H1 (cell line): ENCODE measurements at regions not wholly inside any gene's neighbourhood (a gene's known extent, or its start where the extent isn't known, plus 50 kb on each side); places are given as distances from the start of the nearest gene placed in this dataset.

Experiments
- CTCF ChIA-PET: fragments of 300-600 bp; sonication (Branson Sonifier 250); formaldehyde crosslinking; loops from one replicate; lab custom pipeline; 2021; ENCODE audit not compliant: partially characterized antibody; lab: Charles Lee
- POLR2A ChIA-PET: fragments of 300-600 bp; sonication (Branson Sonifier 250); formaldehyde crosslinking; loops from one replicate; lab custom pipeline; 2021; ENCODE audit warnings: inconsistent platforms; ENCODE audit not compliant: partially characterized antibody; lab: Charles Lee
- DNase-seq, 2 experiments: peaks; one replicate each; pipeline versions ENCODE4 v3.0.0 to v3.0.0-alpha.2; 2010 to 2022; ENCODE audit warnings: low spot score in 2 of 2, low read depth in 1 of 2, mixed read lengths in 1 of 2
- FAIRE-seq: peaks from 2 replicates; lab custom pipeline; 2011; peaks lifted over from hg19 to GRCh38; lab: Jason Lieb, UNC
- H2AFZ ChIP-seq: 2 replicates; pipeline ENCODE4 v1.8.1; 2012; ENCODE audit warnings: low read length, inconsistent platforms
- H2AK5ac ChIP-seq: 2 replicates; pipeline ENCODE4 v1.6.1; 2013; ENCODE audit warnings: low read depth, low read length
- H2BK120ac ChIP-seq: replicated peaks from 2 replicates; pipeline ENCODE3; 2013; ENCODE audit warnings: low read depth, low read length, inconsistent platforms
- H2BK12ac ChIP-seq: 2 replicates; pipeline ENCODE4 v1.6.1; 2013; ENCODE audit warnings: low read depth, low read length
- H2BK15ac ChIP-seq: 2 replicates; pipeline ENCODE4 v1.6.1; 2013; ENCODE audit warnings: low read length
- H2BK20ac ChIP-seq: 2 replicates; pipeline ENCODE4 v1.6.1; 2013; ENCODE audit warnings: low read length
- H2BK5ac ChIP-seq: 2 replicates; pipeline ENCODE4 v1.6.1; 2013; ENCODE audit warnings: low read depth, low read length
- H3K14ac ChIP-seq: 2 replicates; pipeline ENCODE4 v1.6.1; 2013; ENCODE audit warnings: inconsistent platforms; ENCODE audit not compliant: insufficient read length
- H3K18ac ChIP-seq: 2 replicates; pipeline ENCODE4 v1.6.1; 2013; ENCODE audit warnings: low read length; ENCODE audit errors: extremely low read depth
- H3K23ac ChIP-seq: 2 replicates; pipeline ENCODE4 v1.6.1; 2013; ENCODE audit warnings: inconsistent platforms; ENCODE audit not compliant: insufficient read length
- H3K23me2 ChIP-seq: 2 replicates; pipeline ENCODE4 v1.6.1; 2013; ENCODE audit warnings: low read depth, low read length
- H3K27ac ChIP-seq: 2 replicates; pipeline ENCODE4 v1.6.1; 2011; ENCODE audit warnings: low read depth, low read length, inconsistent platforms
- H3K27me3 ChIP-seq, 4 experiments: replicated peaks in 1 of 4; 1 replicate in 1 of 4; 2 replicates in 3 of 4; pipeline versions ENCODE4 v1.6.1 to v1.8.1; 2011 to 2013; ENCODE audit warnings: low read length in 3 of 4, mild to moderate bottlenecking in 3 of 4, inconsistent platforms in 2 of 4, mixed read lengths in 2 of 4, moderate library complexity in 1 of 4; ENCODE audit not compliant: control insufficient read depth in 3 of 4, insufficient read depth in 3 of 4; ENCODE audit errors: extremely low read depth in 1 of 4
- H3K36me3 ChIP-seq, 4 experiments: 2 replicates each; pipeline versions ENCODE4 v1.6.1 to v1.8.1; 2011 to 2013; ENCODE audit warnings: mild to moderate bottlenecking in 4 of 4, low read length in 3 of 4, moderate library complexity in 2 of 4, control low read depth in 1 of 4, inconsistent platforms in 1 of 4; ENCODE audit not compliant: insufficient read depth in 4 of 4, control insufficient read depth in 2 of 4
- H3K4ac ChIP-seq: replicated peaks from 2 replicates; pipeline ENCODE3; 2013; ENCODE audit warnings: low read length, low read depth, mixed read lengths, inconsistent platforms; ENCODE audit not compliant: insufficient read length
- H3K4me1 ChIP-seq, 4 experiments: replicated peaks in 1 of 4; 1 replicate in 1 of 4; 2 replicates in 3 of 4; pipeline versions ENCODE4 v1.6.1 to v1.8.1; 2011 to 2013; ENCODE audit warnings: low read length in 3 of 4, inconsistent platforms in 2 of 4, mixed read lengths in 1 of 4; ENCODE audit not compliant: insufficient read depth in 4 of 4, control insufficient read depth in 3 of 4
- H3K4me2 ChIP-seq, 2 experiments: 2 replicates each; pipeline versions ENCODE4 v1.6.1 to v1.8.1; 2011 to 2013; ENCODE audit warnings: low read depth in 2 of 2, low read length in 2 of 2, control low read depth in 1 of 2, inconsistent platforms in 1 of 2, mild to moderate bottlenecking in 1 of 2; ENCODE audit not compliant: insufficient read depth in 1 of 2
- H3K4me3 ChIP-seq, 4 experiments: fragments of 200-600, 300-600 bp in 1 of 4; sonication (generic), shearing (Covaris generic), sonication (Bioruptor Twin) in 1 of 4; 2 replicates each; pipeline versions ENCODE4 v1.5.1 to v1.8.1; 2011 to 2016; ENCODE audit warnings: low read length in 4 of 4, low read depth in 3 of 4, control low read depth in 2 of 4, inconsistent platforms in 2 of 4, mild to moderate bottlenecking in 2 of 4, mixed read lengths in 1 of 4, moderate library complexity in 1 of 4; ENCODE audit not compliant: insufficient read depth in 2 of 4; ENCODE audit errors: extremely low read depth in 1 of 4
- H3K56ac ChIP-seq: replicated peaks from 2 replicates; pipeline ENCODE3; 2013; ENCODE audit warnings: low read depth, mild to moderate bottlenecking, mixed read lengths, low read length, inconsistent platforms; ENCODE audit not compliant: insufficient read length
- H3K79me1 ChIP-seq: 2 replicates; pipeline ENCODE4 v1.6.1; 2013; ENCODE audit warnings: low read depth, low read length, control low read depth
- H3K79me2 ChIP-seq, 2 experiments: 2 replicates each; pipeline versions ENCODE4 v1.6.1 to v1.8.1; 2012 to 2013; ENCODE audit warnings: low read length in 2 of 2, mild to moderate bottlenecking in 2 of 2, inconsistent platforms in 1 of 2; ENCODE audit not compliant: insufficient read depth in 2 of 2, control insufficient read depth in 1 of 2
- H3K9ac ChIP-seq, 4 experiments: replicated peaks in 1 of 4; 1 replicate in 1 of 4; 2 replicates in 3 of 4; pipeline versions ENCODE4 v1.6.1 to v1.8.1; 2011 to 2013; ENCODE audit warnings: low read depth in 3 of 4, low read length in 3 of 4, control low read depth in 2 of 4, mild to moderate bottlenecking in 2 of 4, moderate library complexity in 2 of 4, inconsistent platforms in 1 of 4; ENCODE audit errors: extremely low read depth in 1 of 4
- H3K9me3 ChIP-seq, 2 experiments: 2 replicates each; pipeline versions ENCODE4 v1.6.1 to v1.8.1; 2012 to 2013; ENCODE audit warnings: mild to moderate bottlenecking in 2 of 2, moderate library complexity in 2 of 2, control low read depth in 1 of 2, inconsistent platforms in 1 of 2, low read depth in 1 of 2, low read length in 1 of 2, mixed read lengths in 1 of 2; ENCODE audit not compliant: insufficient read depth in 2 of 2
- H4K20me1 ChIP-seq, 2 experiments: replicated peaks in 1 of 2; 2 replicates each; pipeline versions ENCODE3 to v1.8.1; 2011 to 2013; ENCODE audit warnings: inconsistent platforms in 2 of 2, low read length in 2 of 2, mild to moderate bottlenecking in 1 of 2; ENCODE audit not compliant: insufficient read depth in 2 of 2, control insufficient read depth in 1 of 2
- H4K5ac ChIP-seq: 2 replicates; pipeline ENCODE4 v1.6.1; 2013; ENCODE audit warnings: low read length, low read depth, mixed read lengths, inconsistent platforms; ENCODE audit not compliant: insufficient read length
- H4K8ac ChIP-seq: 2 replicates; pipeline ENCODE4 v1.8.0; 2013; ENCODE audit warnings: mild to moderate bottlenecking, moderate library complexity, low read length, inconsistent platforms; ENCODE audit not compliant: insufficient read depth; ENCODE audit errors: extremely low read depth
- H4K91ac ChIP-seq: replicated peaks from 2 replicates; pipeline ENCODE3; 2013; ENCODE audit warnings: low read length, mixed read lengths, inconsistent platforms; ENCODE audit not compliant: insufficient read length
- EZH2 ChIP-seq: fragments of 200-600 bp; sonication (generic); IDR thresholded peaks from 2 replicates; pipeline ENCODE4 v1.7.1; 2012; ENCODE audit warnings: low read depth, mild to moderate bottlenecking, moderate library complexity, low read length, inconsistent platforms; ENCODE audit not compliant: severe bottlenecking
- MAX ChIP-seq: IDR thresholded peaks from 2 replicates; pipeline ENCODE4 v1.6.1; 2012; ENCODE audit warnings: inconsistent platforms
- TBP ChIP-seq: IDR thresholded peaks from 2 replicates; pipeline ENCODE4 v1.6.1; 2011; ENCODE audit warnings: low read depth, low read length, improper control_type of control experiment
- WGBS, 2 experiments: shearing (Covaris generic) in 1 of 2; methylation state at CpG; one replicate each; pipeline versions ENCODE4 v1.1.6 to v1.1.7; 2013 to 2015; ENCODE audit warnings: low lambda C conversion rate in 2 of 2, mixed read lengths in 2 of 2, inconsistent platforms in 1 of 2, low coverage in 1 of 2, missing lambda C conversion rate in 1 of 2; ENCODE audit not compliant: insufficient replicate concordance in 2 of 2, insufficient coverage in 1 of 2, insufficient read length in 1 of 2; ENCODE audit errors: extremely low coverage in 1 of 2, missing lambda C conversion rate in 1 of 2; 5-methylcytosine and 5-hydroxymethylcytosine counted together

GRCh38 chr12:34249271-34249670 is 227.0 kb downstream of the ALG10 start:
- WGBS, 2 experiments = 94% methylated on average over 9 of the region's 9 CpGs; no CpG with 5 or more reads in 1 of the 2 experiments
- no peak overlapping the region for H3K18ac ChIP-seq
- no peak for TF ChIP-seq TBP
- no peak for TF ChIP-seq EZH2
- no peak for TF ChIP-seq MAX

More at GRCh38 chr12:34249271-34249670, 227.0 kb downstream of the ALG10 start:
- no peak overlapping the region for H3K4me3 ChIP-seq
- no peak overlapping the region for H2AFZ ChIP-seq
- no peaks in the 10 kb centered on the region for H3K36me3 ChIP-seq
- H2BK15ac ChIP-seq = no peak overlapping the region
- H3K4me2 ChIP-seq = no peak overlapping the region
- H4K8ac ChIP-seq = no peak overlapping the region
- H2BK120ac ChIP-seq = no peak overlapping the region
- ChIA-PET CTCF (no interaction called here), POLR2A (no interaction called here)
- no peaks in the 10 kb centered on the region for H3K79me2 ChIP-seq
- peaks cover 37 to 59% of the 10 kb centered on the region in 2 experiments for H3K9me3 ChIP-seq
- no peaks in the 10 kb centered on the region for H3K4me1 ChIP-seq
- H3K23ac ChIP-seq = no peak overlapping the region
- no peaks in the 10 kb centered on the region for H3K27me3 ChIP-seq
- H4K5ac ChIP-seq = no peak overlapping the region
- H4K91ac ChIP-seq = no peak overlapping the region
- DNase-seq (no peak), FAIRE-seq (no peak)
- H2BK20ac ChIP-seq = no peak overlapping the region
- H3K23me2 ChIP-seq = no peaks in the 10 kb centered on the region
- no peaks in the 10 kb centered on the region for H4K20me1 ChIP-seq
- H3K27ac ChIP-seq = no peak overlapping the region
- H2BK5ac ChIP-seq = no peak overlapping the region
- H2AK5ac ChIP-seq = no peak overlapping the region
- no peak overlapping the region for H3K14ac ChIP-seq
- H3K4ac ChIP-seq = no peak overlapping the region
- no peak overlapping the region for H2BK12ac ChIP-seq
- H3K56ac ChIP-seq = no peak overlapping the region
- H3K79me1 ChIP-seq = no peaks in the 10 kb centered on the region
- no peak overlapping the region for H3K9ac ChIP-seq
